ENCODE measurements at regions not wholly inside any gene's neighbourhood (a gene's known extent, or its start where the extent isn't known, plus 50 kb on each side); places are given as distances from the start of the nearest gene placed in this dataset.

DNA sequence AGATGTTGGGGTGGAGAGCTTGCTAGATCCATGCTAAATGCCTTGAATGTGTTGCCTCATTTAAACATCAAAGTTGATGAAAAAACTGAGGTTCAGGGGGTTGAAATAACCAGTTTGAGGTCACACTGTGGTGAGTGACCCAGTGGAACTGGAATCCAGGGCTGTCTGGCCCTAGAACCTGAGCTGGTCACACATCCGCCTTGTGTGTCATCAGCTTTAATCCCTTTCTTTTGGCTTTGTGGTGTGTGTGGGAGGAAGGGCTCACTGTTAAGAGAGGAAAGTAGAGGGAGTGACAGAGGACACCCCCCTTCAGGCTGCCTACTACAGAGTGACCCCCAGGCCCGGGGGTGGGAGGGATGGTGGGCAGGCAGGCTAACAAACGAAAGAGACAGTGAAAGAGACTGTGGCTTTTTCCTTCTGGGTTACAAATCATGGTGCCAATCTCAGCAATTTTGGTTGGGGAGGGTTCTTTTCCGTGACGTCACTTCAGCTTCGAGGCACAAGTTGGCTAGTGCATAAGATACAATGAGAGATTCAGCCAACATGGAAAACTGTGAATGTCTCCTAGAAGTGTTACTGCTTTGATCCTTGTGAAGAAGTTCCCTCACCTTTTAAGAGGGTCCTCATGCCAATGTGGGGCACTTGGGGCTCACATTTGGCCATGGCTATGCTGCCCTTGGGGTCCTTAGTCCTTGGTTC, 164.9 kb downstream of the DLEU7 start:
- DNase-seq (ENCODE audit: low read depth), result peak; percentile 66
- FAIRE-seq, result peak; percentile 40
- TF ChIP-seq, protein P1, sequence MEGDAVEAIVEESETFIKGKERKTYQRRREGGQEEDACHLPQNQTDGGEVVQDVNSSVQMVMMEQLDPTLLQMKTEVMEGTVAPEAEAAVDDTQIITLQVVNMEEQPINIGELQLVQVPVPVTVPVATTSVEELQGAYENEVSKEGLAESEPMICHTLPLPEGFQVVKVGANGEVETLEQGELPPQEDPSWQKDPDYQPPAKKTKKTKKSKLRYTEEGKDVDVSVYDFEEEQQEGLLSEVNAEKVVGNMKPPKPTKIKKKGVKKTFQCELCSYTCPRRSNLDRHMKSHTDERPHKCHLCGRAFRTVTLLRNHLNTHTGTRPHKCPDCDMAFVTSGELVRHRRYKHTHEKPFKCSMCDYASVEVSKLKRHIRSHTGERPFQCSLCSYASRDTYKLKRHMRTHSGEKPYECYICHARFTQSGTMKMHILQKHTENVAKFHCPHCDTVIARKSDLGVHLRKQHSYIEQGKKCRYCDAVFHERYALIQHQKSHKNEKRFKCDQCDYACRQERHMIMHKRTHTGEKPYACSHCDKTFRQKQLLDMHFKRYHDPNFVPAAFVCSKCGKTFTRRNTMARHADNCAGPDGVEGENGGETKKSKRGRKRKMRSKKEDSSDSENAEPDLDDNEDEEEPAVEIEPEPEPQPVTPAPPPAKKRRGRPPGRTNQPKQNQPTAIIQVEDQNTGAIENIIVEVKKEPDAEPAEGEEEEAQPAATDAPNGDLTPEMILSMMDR (IDR thresholded peaks at IDR 0.05; ENCODE audit: insufficient read depth, low read length, severe bottlenecking), result no peak
- Histone ChIP-seq H3K36me3 (ENCODE audit: control insufficient read depth, insufficient read depth, low read length) (no peaks in the 10 kb centered on the region), H3K4me3 (ENCODE audit: low read depth, low read length) (no peak overlapping the region), H3K27me3 (ENCODE audit: control insufficient read depth, insufficient read depth, low read length) (no peaks in the 10 kb centered on the region)

DNA sequence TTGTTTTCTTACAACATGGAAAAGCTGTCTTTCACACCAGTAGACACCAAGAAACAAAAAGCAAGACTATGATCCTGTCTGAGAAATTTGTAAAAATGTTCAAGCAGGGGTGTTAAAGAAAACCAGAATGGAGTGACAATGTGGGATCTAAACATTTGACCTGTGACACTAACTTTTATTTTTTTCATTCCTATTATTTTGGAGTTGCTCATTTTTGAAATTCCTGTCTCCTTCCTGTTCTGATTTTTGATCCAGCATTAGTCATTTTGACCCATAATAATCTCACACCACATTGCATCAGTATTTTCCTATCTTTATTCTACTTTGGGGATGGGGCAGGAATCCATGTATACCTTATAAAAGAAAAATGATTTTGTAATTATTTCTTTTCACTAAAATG, 164.2 kb downstream of the DLEU7 start:
- Histone ChIP-seq H3K4me3 (ENCODE audit: low read depth, low read length) (no peak overlapping the region), H3K27me3 (ENCODE audit: control insufficient read depth, insufficient read depth, low read length) (no peaks in the 10 kb centered on the region), H3K36me3 (ENCODE audit: control insufficient read depth, insufficient read depth, low read length) (no peaks in the 10 kb centered on the region)
- no peak for FAIRE-seq
- DNase-seq (ENCODE audit: low read depth), result peak; percentile 29
- TF ChIP-seq, protein P1 (IDR thresholded peaks at IDR 0.05; ENCODE audit: insufficient read depth, low read length, severe bottlenecking), result no peak

DNA sequence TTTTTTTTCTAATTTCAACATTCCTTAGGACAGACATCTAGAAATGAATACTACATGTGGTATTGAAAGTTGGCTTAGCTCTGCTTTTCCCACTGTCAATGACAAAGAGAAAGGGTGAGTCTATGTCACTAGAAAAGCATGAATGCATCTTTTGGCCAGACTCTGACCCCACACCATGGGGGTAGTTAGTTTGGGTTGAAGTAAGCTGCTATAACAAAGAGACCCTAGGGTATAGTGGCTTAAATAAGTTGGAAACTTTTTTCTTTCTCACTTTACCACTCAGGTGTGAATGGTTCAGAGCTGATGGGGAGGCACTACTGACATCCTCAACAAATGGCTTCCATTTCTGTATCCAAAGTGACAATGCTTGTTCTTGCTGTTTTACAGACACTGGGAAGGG, 161.5 kb downstream of the DLEU7 start:
- DNase-seq (ENCODE audit: low read depth) (no peak), FAIRE-seq (no peak)
- TF ChIP-seq, protein P1 (IDR thresholded peaks at IDR 0.05; ENCODE audit: insufficient read depth, low read length, severe bottlenecking), result no peak
- no peaks in the 10 kb centered on the region for H3K27me3 ChIP-seq (ENCODE audit: control insufficient read depth, insufficient read depth, low read length)
- H3K4me3 ChIP-seq (ENCODE audit: low read depth, low read length), result no peak overlapping the region
- no peaks in the 10 kb centered on the region for H3K36me3 ChIP-seq (ENCODE audit: control insufficient read depth, insufficient read depth, low read length)

DNA sequence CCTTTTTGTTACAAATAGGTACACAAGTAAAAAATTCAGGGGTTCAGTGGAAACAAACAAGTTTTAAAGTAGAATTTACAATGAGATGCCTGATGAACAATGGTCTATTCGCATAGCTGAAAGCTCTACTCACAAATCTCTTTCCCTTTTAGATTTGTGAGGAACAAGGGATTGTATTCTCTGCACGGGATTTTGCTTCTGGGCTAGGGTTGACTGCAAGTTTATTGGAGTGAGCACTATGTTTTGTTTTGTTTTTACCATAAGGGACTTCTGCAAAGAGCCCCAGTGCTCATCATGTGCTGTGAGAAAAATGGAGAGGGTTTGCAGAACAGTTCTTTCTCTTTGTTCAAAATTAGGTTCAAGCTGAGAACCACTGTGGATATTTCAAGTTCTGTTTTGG, 160.5 kb downstream of the DLEU7 start:
- no peak for FAIRE-seq
- H3K27me3 ChIP-seq (ENCODE audit: control insufficient read depth, insufficient read depth, low read length), result no peaks in the 10 kb centered on the region
- no peak for DNase-seq (ENCODE audit: low read depth)
- H3K4me3 ChIP-seq (ENCODE audit: low read depth, low read length), result no peak overlapping the region
- H3K36me3 ChIP-seq (ENCODE audit: control insufficient read depth, insufficient read depth, low read length), result no peaks in the 10 kb centered on the region
- TF ChIP-seq, protein P1 (IDR thresholded peaks at IDR 0.05; ENCODE audit: insufficient read depth, low read length, severe bottlenecking), result no peak

DNA sequence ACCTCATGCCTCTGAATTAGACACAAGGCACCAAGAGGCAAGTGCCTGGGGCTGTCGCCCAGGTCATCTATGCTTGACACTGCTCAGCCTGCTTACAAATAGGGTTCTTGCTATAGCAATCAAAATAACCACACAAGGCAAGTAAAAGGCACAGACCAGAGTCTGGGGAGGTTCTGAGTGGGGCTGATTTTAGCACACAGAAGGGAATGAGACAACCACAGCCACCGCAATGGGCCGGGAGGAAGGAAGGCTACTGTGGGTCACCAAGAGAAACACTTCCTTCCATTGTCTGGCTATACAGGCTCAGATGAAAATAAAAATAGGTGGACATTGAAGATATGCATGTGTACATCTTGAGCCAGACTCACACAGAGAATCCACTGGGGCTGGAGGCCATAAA, 159.1 kb downstream of the DLEU7 start:
- H3K4me3 ChIP-seq (ENCODE audit: low read depth, low read length), result no peak overlapping the region
- no peak for DNase-seq (ENCODE audit: low read depth)
- peak; percentile 77 for FAIRE-seq
- TF ChIP-seq, protein P1 (IDR thresholded peaks at IDR 0.05; ENCODE audit: insufficient read depth, low read length, severe bottlenecking), result no peak
- H3K27me3 ChIP-seq (ENCODE audit: control insufficient read depth, insufficient read depth, low read length), result no peaks in the 10 kb centered on the region
- no peaks in the 10 kb centered on the region for H3K36me3 ChIP-seq (ENCODE audit: control insufficient read depth, insufficient read depth, low read length)

DNA sequence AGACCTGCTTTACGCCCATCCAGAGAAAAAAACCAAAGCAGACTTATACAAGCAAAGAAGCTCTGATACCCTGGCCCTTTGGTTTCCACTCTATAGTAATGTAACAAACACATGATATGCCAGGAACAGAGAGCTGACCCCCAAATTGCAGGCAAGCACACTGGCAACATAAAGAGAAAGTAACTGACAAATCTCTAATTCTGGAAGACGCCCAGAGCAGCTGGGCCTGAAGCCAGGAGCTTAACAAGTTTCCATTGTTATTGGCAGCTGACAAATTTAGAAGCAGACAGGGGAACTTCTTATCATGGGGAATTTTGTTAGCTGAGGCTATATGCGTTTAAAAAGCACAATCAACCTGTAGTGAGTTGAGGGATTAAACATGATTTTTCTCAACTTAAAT, 158.0 kb downstream of the DLEU7 start:
- TF ChIP-seq, protein P1 (IDR thresholded peaks at IDR 0.05; ENCODE audit: insufficient read depth, low read length, severe bottlenecking), result no peak
- H3K4me3 ChIP-seq (ENCODE audit: low read depth, low read length), result no peak overlapping the region
- FAIRE-seq (no peak), DNase-seq (ENCODE audit: low read depth) (peak; percentile 39)
- no peaks in the 10 kb centered on the region for H3K36me3 ChIP-seq (ENCODE audit: control insufficient read depth, insufficient read depth, low read length)
- H3K27me3 ChIP-seq (ENCODE audit: control insufficient read depth, insufficient read depth, low read length), result no peaks in the 10 kb centered on the region

All from bronchial epithelial cell (primary cell).